Effector memory CD4-positive, alpha-beta T cell (primary cell): ENCODE measurements at regions not wholly inside any gene's neighbourhood (a gene's known extent, or its start where the extent isn't known, plus 50 kb on each side); places are given as distances from the start of the nearest gene placed in this dataset.

Source experiments
- DNase-seq, 3 donors: peaks; one replicate each; pipeline ENCODE4 v3.0.0-alpha.2; 2020
- H3K27ac ChIP-seq: 2 replicates; pipeline ENCODE4 v1.7.0; 2013; ENCODE audit warnings: mild to moderate bottlenecking, low read length, moderate library complexity; ENCODE audit not compliant: insufficient read depth, poor library complexity, severe bottlenecking
- H3K27me3 ChIP-seq: replicated peaks from 2 replicates; pipeline ENCODE4 v1.7.0; 2013; ENCODE audit warnings: mild to moderate bottlenecking, low read length; ENCODE audit not compliant: insufficient read depth, control insufficient read depth, poor library complexity, severe bottlenecking
- H3K36me3 ChIP-seq: 2 replicates; pipeline ENCODE4 v1.7.0; 2013; ENCODE audit warnings: mild to moderate bottlenecking, low read length, moderate library complexity; ENCODE audit not compliant: control insufficient read depth, insufficient read depth
- H3K4me1 ChIP-seq: 2 replicates; pipeline ENCODE4 v1.7.0; 2013; ENCODE audit warnings: low read length, mild to moderate bottlenecking; ENCODE audit not compliant: control insufficient read depth, insufficient read depth, poor library complexity, severe bottlenecking
- H3K4me3 ChIP-seq: 2 replicates; pipeline ENCODE4 v1.7.0; 2013; ENCODE audit warnings: low read length, low read depth, mild to moderate bottlenecking; ENCODE audit not compliant: insufficient read depth, poor library complexity, severe bottlenecking
- H3K9me3 ChIP-seq: 2 replicates; pipeline ENCODE4 v1.7.0; 2013; ENCODE audit warnings: mild to moderate bottlenecking, low read length, moderate library complexity; ENCODE audit not compliant: control insufficient read depth

- Histone ChIP-seq H3K27ac (no peak overlapping the region), H3K9me3 (no peaks in the 10 kb centered on the region), H3K4me1 (no peaks in the 10 kb centered on the region), H3K36me3 (no peaks in the 10 kb centered on the region), H3K4me3 (no peak overlapping the region), H3K27me3 (no peaks in the 10 kb centered on the region)
- no peak for DNase-seq
Measured at GRCh38 chr3:144364737-144365136, 393.1 kb downstream of the DIPK2A start.

GRCh38 chr3:144369129-144369879 lies 397.7 kb downstream of the DIPK2A start:
- H3K27ac ChIP-seq: no peak overlapping the region
- H3K4me3 ChIP-seq: no peak overlapping the region
- no peaks in the 10 kb centered on the region for H3K36me3 ChIP-seq
- H3K9me3 ChIP-seq: no peaks in the 10 kb centered on the region
- DNase-seq: no peak
- H3K4me1 ChIP-seq: no peaks in the 10 kb centered on the region
- no peaks in the 10 kb centered on the region for H3K27me3 ChIP-seq

- no peak overlapping the region for H3K4me3 ChIP-seq
- no peak overlapping the region for H3K27ac ChIP-seq
- H3K4me1 ChIP-seq: no peaks in the 10 kb centered on the region
- H3K36me3 ChIP-seq: no peaks in the 10 kb centered on the region
- no peak for DNase-seq
- no peaks in the 10 kb centered on the region for H3K27me3 ChIP-seq
- H3K9me3 ChIP-seq: no peaks in the 10 kb centered on the region
Measured at GRCh38 chr3:144375088-144375487, 403.5 kb downstream of the DIPK2A start.

GRCh38 chr3:144380849-144381248 lies 409.2 kb downstream of the DIPK2A start:
- H3K4me1 ChIP-seq: no peaks in the 10 kb centered on the region
- no peaks in the 10 kb centered on the region for H3K27me3 ChIP-seq
- H3K36me3 ChIP-seq: no peaks in the 10 kb centered on the region
- DNase-seq: no peak
- no peak overlapping the region for H3K4me3 ChIP-seq
- H3K9me3 ChIP-seq: no peaks in the 10 kb centered on the region
- no peak overlapping the region for H3K27ac ChIP-seq

GRCh38 chr3:144381607-144382006 lies 410.0 kb downstream of the DIPK2A start:
- Histone ChIP-seq H3K4me3 (no peak overlapping the region), H3K4me1 (no peaks in the 10 kb centered on the region), H3K36me3 (no peaks in the 10 kb centered on the region), H3K27me3 (no peaks in the 10 kb centered on the region), H3K27ac (no peak overlapping the region), H3K9me3 (no peaks in the 10 kb centered on the region)
- no peak for DNase-seq

GRCh38 chr3:144384241-144384979 lies 412.8 kb downstream of the DIPK2A start:
- no peak for DNase-seq
- Histone ChIP-seq H3K27me3 (no peaks in the 10 kb centered on the region), H3K4me1 (no peaks in the 10 kb centered on the region), H3K36me3 (no peaks in the 10 kb centered on the region), H3K27ac (no peak overlapping the region), H3K9me3 (no peaks in the 10 kb centered on the region), H3K4me3 (no peak overlapping the region)

- Histone ChIP-seq H3K9me3 (no peaks in the 10 kb centered on the region), H3K4me1 (no peaks in the 10 kb centered on the region), H3K27me3 (no peaks in the 10 kb centered on the region), H3K27ac (no peak overlapping the region), H3K36me3 (no peaks in the 10 kb centered on the region), H3K4me3 (no peak overlapping the region)
- DNase-seq: no peak
Measured at GRCh38 chr3:144390786-144391185, 419.2 kb downstream of the DIPK2A start.

- H3K27me3 ChIP-seq: no peaks in the 10 kb centered on the region
- H3K27ac ChIP-seq: no peak overlapping the region
- no peaks in the 10 kb centered on the region for H3K4me1 ChIP-seq
- no peak for DNase-seq
- no peak overlapping the region for H3K4me3 ChIP-seq
- no peaks in the 10 kb centered on the region for H3K9me3 ChIP-seq
- no peaks in the 10 kb centered on the region for H3K36me3 ChIP-seq
Measured at GRCh38 chr3:144391236-144391635, 419.6 kb downstream of the DIPK2A start.

GRCh38 chr3:144394032-144394431 lies 422.4 kb downstream of the DIPK2A start:
- H3K27me3 ChIP-seq: no peaks in the 10 kb centered on the region
- H3K36me3 ChIP-seq: no peaks in the 10 kb centered on the region
- DNase-seq: no peak
- H3K27ac ChIP-seq: no peak overlapping the region
- H3K4me1 ChIP-seq: no peaks in the 10 kb centered on the region
- H3K9me3 ChIP-seq: no peaks in the 10 kb centered on the region
- no peak overlapping the region for H3K4me3 ChIP-seq

GRCh38 chr3:144402430-144402829 lies 430.8 kb downstream of the DIPK2A start:
- no peak overlapping the region for H3K27ac ChIP-seq
- H3K9me3 ChIP-seq: no peaks in the 10 kb centered on the region
- H3K4me3 ChIP-seq: no peak overlapping the region
- H3K4me1 ChIP-seq: no peaks in the 10 kb centered on the region
- no peaks in the 10 kb centered on the region for H3K27me3 ChIP-seq
- DNase-seq: no peak
- no peaks in the 10 kb centered on the region for H3K36me3 ChIP-seq
